ENCODE measurements at regions not wholly inside any gene's neighbourhood (a gene's known extent, or its start where the extent isn't known, plus 50 kb on each side); places are given as distances from the start of the nearest gene placed in this dataset.

DNA sequence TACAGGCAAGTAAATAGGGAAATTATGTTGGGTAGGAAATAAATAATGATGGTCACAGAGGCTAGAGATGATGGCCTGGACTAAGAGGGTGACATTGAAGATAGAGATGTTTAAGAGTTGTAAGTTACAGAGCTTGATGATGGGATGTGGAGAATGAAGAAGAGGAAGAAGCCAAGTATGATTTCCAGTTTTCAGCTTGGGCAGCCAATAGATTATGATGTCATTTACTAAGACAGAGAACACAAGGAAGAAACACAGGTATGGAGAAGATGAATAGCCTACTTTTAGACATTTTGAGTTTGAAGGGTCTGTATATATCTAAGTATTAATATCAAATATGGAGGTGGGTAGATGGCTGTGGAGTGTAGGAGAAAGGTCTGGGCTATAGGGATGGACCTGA lies 56.0 kb upstream of the PRELP start:
- H3K9me2 ChIP-seq (replicated peaks; ENCODE audit: low read length), result 0 out of 2 replicates have a peak, but pooled peaks cover 3% of the 10 kb centered on the region
- no TSS peak for BruUV-seq (replicated peaks)
- H3K9ac ChIP-seq (ENCODE audit: low read length), result no peak overlapping the region
- intact Hi-C loops (cut with micrococcal nuclease), result no loop called here
- no peaks in the 10 kb centered on the region for H3K9me3 ChIP-seq (ENCODE audit: low read length)
- H3K27me3 ChIP-seq (ENCODE audit: low read length), result peaks cover 9% of the 10 kb centered on the region; the same call in 1 of the 2 replicates
- ChIA-PET POLR2A (ENCODE audit: unreplicated experiment) (no interaction called here), CTCF (no interaction called here)
- DNase-seq, result no peak
- H3K27ac ChIP-seq (ENCODE audit: low read length), result no peak overlapping the region
- H3F3A ChIP-seq (ENCODE audit: low read length, unreplicated experiment), result no peaks in the 10 kb centered on the region
- no peak for TF ChIP-seq EZH2phosphoT487 (IDR thresholded peaks at IDR 0.05; ENCODE audit: borderline replicate concordance, low read length)
- no peak for TF ChIP-seq EZH2 (IDR thresholded peaks at IDR 0.05; ENCODE audit: low read length, unreplicated experiment)
- no peak for TF ChIP-seq CTCF (conservative IDR thresholded peaks at IDR 0.05; ENCODE audit: low read depth, low read length)
- no peak for ATAC-seq
- H4K20me1 ChIP-seq (ENCODE audit: low read length), result no peaks in the 10 kb centered on the region
- no peak overlapping the region for H3K4me3 ChIP-seq (ENCODE audit: low read length)
- H3K4me1 ChIP-seq (ENCODE audit: insufficient read depth, low read length), result peaks cover 9% of the 10 kb centered on the region; the same call in 1 of the 2 replicates
- H2AFZ ChIP-seq (ENCODE audit: low read length), result no peak overlapping the region
- H3K4me2 ChIP-seq (ENCODE audit: low read length), result no peak overlapping the region
- no peaks in the 10 kb centered on the region for H3K79me2 ChIP-seq (ENCODE audit: low read length)
- H3K36me3 ChIP-seq (ENCODE audit: low read depth, low read length), result no peaks in the 10 kb centered on the region

DNA sequence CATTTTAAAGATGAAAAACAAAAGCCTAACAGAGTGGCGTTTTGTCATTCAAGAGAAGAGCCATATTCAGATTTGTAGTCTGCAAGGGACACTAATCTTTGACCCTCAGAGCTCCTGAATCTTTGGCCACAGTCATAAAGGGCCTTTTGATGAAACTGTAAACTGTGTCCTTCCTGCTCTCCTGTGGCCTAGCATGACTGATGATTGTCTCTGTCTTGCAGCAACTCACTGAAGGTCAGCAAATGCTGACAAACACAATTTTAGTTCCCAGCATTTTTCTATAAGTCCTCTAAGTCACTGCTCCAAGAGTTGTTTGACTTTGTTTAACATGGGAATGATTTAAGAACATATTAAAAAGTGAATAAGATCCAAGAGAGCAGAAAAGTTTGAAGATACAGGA lies 55.3 kb upstream of the PRELP start:
- DNase-seq (no peak), ATAC-seq (no peak)
- H3K9me2 ChIP-seq (replicated peaks; ENCODE audit: low read length), result 0 out of 2 replicates have a peak, but pooled peaks cover 3% of the 10 kb centered on the region
- no peak overlapping the region for H3K4me3 ChIP-seq (ENCODE audit: low read length)
- POLR2A ChIA-PET (ENCODE audit: unreplicated experiment), result no interaction called here
- H3K4me2 ChIP-seq (ENCODE audit: low read length), result no peak overlapping the region
- H3K27me3 ChIP-seq (ENCODE audit: low read length), result peaks cover 9% of the 10 kb centered on the region; the same call in 1 of the 2 replicates
- H3K36me3 ChIP-seq (ENCODE audit: low read depth, low read length), result no peaks in the 10 kb centered on the region
- no peak overlapping the region for H3K9ac ChIP-seq (ENCODE audit: low read length)
- H3F3A ChIP-seq (ENCODE audit: low read length, unreplicated experiment), result no peaks in the 10 kb centered on the region
- no peak overlapping the region for H3K27ac ChIP-seq (ENCODE audit: low read length)
- intact Hi-C loops (cut with micrococcal nuclease), result no loop called here
- H3K79me2 ChIP-seq (ENCODE audit: low read length), result no peaks in the 10 kb centered on the region
- no peak overlapping the region for H2AFZ ChIP-seq (ENCODE audit: low read length)
- no peaks in the 10 kb centered on the region for H4K20me1 ChIP-seq (ENCODE audit: low read length)
- no TSS peak for BruUV-seq (replicated peaks)
- no peaks in the 10 kb centered on the region for H3K9me3 ChIP-seq (ENCODE audit: low read length)
- no peak for TF ChIP-seq CTCF (conservative IDR thresholded peaks at IDR 0.05; ENCODE audit: low read depth, low read length)
- no peak for TF ChIP-seq EZH2 (IDR thresholded peaks at IDR 0.05; ENCODE audit: low read length, unreplicated experiment)
- TF ChIP-seq EZH2phosphoT487 (IDR thresholded peaks at IDR 0.05; ENCODE audit: borderline replicate concordance, low read length), result no peak
- H3K4me1 ChIP-seq (ENCODE audit: insufficient read depth, low read length), result peaks cover 11% of the 10 kb centered on the region; the same call in 1 of the 2 replicates
- CTCF ChIA-PET, result no interaction called here

DNA sequence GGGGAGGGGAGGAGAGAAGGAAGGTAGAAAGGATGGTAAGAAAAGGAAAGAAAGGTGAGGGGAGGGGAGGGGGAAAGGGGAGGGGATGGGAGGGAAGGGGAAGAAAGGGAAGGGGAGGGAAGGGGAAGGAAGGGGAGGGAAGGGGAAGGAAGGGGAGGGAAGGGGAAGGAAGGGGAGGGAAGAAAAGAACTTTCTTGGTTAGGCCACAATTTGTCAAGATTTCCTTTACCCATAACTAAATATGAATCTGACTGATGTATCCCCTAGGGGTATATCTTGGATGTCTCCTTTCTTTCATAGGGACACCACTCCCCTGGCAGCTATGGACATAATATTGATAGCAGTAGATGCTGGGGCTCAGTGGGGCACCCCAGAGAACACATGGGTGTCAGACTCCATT lies 54.4 kb upstream of the PRELP start:
- H3K9me2 ChIP-seq (replicated peaks; ENCODE audit: low read length), result 0 out of 2 replicates have a peak, but pooled peaks cover 3% of the 10 kb centered on the region
- no peak overlapping the region for H3K4me2 ChIP-seq (ENCODE audit: low read length)
- no peak for ATAC-seq
- no peaks in the 10 kb centered on the region for H3K79me2 ChIP-seq (ENCODE audit: low read length)
- CTCF ChIA-PET, result no interaction called here
- H3K27me3 ChIP-seq (ENCODE audit: low read length), result peaks cover 12% of the 10 kb centered on the region
- POLR2A ChIA-PET (ENCODE audit: unreplicated experiment), result no interaction called here
- TF ChIP-seq EZH2 (IDR thresholded peaks at IDR 0.05; ENCODE audit: low read length, unreplicated experiment) (no peak), EZH2phosphoT487 (IDR thresholded peaks at IDR 0.05; ENCODE audit: borderline replicate concordance, low read length) (no peak), CTCF (conservative IDR thresholded peaks at IDR 0.05; ENCODE audit: low read depth, low read length) (no peak)
- no peak overlapping the region for H2AFZ ChIP-seq (ENCODE audit: low read length)
- H3K27ac ChIP-seq (ENCODE audit: low read length), result no peak overlapping the region
- no peak overlapping the region for H3K9ac ChIP-seq (ENCODE audit: low read length)
- H3F3A ChIP-seq (ENCODE audit: low read length, unreplicated experiment), result no peaks in the 10 kb centered on the region
- no TSS peak for BruUV-seq (replicated peaks)
- no peaks in the 10 kb centered on the region for H3K36me3 ChIP-seq (ENCODE audit: low read depth, low read length)
- H3K4me3 ChIP-seq (ENCODE audit: low read length), result no peak overlapping the region
- H3K4me1 ChIP-seq (ENCODE audit: insufficient read depth, low read length), result peaks cover 14% of the 10 kb centered on the region; the same call in 1 of the 2 replicates
- intact Hi-C loops (cut with micrococcal nuclease), result no loop called here
- DNase-seq, result no peak
- H4K20me1 ChIP-seq (ENCODE audit: low read length), result no peaks in the 10 kb centered on the region
- no peaks in the 10 kb centered on the region for H3K9me3 ChIP-seq (ENCODE audit: low read length)
